AG20443 (cell line): ENCODE measurements at regions not wholly inside any gene's neighbourhood (a gene's known extent, or its start where the extent isn't known, plus 50 kb on each side); places are given as distances from the start of the nearest gene placed in this dataset.
"Not testable (repeated sequence)": the region's sequence is repeated elsewhere in the genome, so short reads cannot be mapped to it uniquely, and the experiment has no call there.

Source experiments
- DNase-seq: peaks from one replicate; pipeline ENCODE4 v3.0.0; 2012; ENCODE audit warnings: low spot score, mixed read lengths

DNA sequence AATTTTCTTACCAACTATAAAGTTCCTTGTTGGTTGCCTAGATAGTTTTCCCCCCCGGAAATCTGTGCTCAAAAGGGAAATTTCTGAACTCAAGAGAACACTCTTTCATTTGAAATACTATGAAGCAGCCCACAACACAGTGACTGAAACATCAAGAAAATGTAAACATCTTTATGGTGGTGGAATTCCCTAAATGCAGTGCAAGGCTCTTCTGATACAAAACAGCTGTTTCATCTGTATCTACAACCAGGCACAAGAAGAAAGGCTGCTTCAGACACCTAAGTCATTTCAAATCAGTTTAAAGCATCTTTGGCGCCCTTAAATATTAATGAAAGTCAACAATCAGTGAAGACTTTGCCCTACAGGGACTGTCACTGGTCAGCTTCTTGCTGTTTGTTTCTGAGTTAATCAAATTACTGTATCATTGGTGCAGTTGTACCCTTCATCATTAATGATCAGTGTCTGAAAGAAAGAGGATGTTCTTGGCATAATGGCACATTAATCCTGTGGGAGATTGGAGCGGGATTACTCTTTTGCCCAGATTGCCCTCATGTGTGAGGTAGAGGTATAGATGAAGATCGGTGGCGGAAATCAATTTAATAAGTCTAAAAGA, 947.0 kb downstream of the NR2F1-AS1 start:
- DNase-seq = no peak

DNA sequence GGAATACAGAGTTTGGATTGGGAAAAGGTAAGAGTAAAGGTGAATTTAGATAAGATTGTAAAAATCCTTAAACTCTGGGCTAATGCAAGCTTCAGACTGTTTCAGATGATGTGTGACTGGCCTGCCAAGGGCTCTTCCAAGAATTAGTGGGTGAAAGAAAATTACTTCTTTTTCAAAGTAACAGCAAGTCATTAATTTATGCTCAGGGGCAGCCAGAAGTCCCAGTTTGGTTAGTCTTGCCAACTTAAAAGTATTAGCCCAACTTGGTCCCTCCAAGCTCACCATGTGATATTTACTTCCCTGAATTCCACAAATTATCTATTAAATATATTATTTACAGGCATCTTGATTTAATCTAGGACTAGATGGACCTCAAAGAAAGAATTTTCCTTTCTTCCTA, 947.8 kb downstream of the NR2F1-AS1 start:
- no peak for DNase-seq

DNA sequence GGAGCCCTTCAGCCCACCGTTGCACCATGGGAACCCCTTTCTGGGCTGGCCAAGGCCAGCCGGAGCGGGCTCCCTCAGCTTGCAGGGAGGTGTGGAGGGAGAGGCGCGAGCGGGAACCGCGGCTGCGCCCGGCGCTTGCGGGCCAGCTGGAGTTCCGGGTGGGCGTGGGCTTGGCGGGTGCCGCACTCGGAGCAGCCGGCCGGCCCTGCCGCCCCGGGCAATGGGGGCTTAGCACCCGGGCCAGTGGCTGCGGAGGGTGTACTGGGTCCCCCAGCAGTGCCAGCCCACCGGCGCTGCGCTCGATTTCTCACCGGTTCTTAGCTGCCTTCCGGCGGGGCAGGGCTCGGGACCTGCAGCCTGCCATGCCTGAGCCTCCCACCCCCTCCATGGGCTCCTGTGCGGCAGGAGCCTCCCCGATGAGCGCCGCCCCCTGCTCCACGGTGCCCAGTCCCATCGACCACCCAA, 949.8 kb downstream of the NR2F1-AS1 start:
- not testable (repeated sequence) for DNase-seq

DNA sequence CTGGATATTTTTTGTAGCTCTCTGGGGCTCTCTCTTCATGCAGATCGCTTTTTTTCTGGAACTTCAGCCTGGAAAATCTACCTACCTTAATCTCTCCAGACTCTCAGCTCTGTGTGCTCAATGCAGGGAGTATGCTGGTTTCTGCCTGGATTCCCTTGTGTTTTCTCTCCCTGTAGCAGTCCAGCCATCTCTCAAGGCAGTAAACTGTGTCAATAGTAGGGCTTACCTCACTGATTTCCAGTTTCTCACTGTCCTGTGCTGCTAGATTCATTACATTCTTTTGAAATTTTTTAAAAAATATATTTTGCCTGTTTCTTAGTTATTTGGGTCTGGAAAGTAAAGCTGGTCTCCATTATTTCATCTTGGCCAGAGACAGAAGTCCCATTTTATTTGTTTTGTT, 951.4 kb downstream of the NR2F1-AS1 start:
- DNase-seq = no peak

DNA sequence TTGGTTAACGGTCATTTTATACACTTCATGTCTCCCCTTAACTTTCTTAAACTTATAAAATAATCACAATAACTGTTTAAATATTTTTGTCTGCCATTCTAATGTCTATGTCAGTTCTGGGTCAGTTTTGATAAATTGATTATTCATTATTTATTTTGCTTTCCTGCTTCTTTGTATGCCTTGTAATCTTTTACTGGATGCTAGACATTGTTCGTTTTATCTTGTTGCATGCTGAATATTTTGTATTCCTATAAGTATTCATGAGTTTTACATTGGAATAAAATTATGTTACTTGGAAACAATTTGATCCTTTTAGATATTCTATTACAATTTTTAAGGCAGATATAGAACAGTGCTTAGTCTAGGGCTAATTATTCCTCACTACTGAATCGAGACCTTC, 952.0 kb downstream of the NR2F1-AS1 start:
- no peak for DNase-seq

DNA sequence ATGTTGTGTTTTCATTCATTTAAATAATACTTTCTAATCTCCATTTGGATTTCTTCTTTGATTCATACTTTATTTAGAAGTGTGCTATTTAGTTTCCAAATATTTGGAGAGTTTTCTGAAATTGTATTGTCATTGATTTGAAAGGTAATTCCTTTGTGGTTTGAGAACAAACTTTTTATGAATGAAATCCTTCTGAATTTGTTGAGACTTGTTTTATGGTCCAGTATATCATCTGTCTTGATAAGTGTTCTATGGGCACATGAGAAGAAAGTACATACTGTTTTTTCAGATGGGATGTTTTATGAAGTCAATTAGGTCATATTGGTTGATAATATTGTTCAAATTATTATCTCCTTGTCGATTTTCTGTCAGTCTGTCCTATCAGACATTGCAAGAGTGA, 953.8 kb downstream of the NR2F1-AS1 start:
- DNase-seq = no peak

DNA sequence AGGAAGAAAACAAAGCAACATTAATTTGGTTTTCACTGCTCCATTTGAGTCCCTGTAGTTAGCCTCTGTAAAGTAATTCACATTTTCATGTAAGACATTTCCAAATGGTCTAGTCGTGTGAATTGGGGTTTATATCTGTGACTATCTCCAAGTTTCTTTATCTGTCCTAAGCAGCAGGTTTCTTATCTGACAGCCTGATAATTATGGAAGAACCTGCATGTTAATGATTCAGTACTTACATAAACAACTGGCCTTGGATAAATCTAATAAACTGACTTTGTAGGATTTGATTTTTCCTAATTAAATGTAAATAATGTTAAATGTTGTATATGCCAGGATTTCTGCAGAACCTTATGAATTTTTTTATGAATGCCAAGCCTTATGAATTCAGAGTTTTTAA, 964.9 kb downstream of the NR2F1-AS1 start:
- no peak for DNase-seq

DNA sequence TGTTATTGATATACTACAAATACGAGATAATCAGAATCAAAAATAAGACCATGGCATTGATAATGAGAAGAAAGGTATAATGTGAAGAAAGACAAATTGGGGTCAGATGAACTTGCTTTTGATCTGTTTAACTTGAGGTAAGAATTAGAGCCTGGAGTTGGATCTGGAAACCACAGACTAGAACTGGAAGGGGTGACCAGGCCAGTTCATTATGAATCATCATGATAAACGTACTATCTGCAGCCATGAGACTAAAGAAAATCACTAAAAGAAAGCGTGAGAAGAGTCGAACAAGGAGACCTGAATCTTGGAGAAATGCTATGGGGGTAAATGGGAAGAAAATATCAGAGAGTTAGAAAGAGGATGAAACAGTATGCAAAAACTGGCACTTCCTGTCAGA, 967.5 kb downstream of the NR2F1-AS1 start:
- no peak for DNase-seq

DNA sequence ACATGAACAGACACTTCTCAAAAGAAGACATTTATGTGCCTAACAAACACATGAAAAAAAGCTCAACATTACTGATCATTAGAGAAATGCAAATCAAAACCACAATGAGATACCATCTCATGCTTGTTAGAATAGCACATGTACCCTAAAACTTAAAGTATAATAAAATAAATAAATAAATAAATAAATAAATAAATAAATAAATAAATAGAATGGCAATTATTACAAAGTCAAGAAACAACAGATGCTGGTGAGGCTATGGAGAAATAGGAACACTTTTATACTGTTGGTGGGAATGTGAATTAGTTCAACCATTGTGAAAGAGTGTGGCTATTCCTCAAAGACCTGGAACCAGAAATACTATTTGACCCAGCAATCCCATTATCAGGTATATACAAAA, 970.6 kb downstream of the NR2F1-AS1 start:
- not testable (repeated sequence) for DNase-seq

DNA sequence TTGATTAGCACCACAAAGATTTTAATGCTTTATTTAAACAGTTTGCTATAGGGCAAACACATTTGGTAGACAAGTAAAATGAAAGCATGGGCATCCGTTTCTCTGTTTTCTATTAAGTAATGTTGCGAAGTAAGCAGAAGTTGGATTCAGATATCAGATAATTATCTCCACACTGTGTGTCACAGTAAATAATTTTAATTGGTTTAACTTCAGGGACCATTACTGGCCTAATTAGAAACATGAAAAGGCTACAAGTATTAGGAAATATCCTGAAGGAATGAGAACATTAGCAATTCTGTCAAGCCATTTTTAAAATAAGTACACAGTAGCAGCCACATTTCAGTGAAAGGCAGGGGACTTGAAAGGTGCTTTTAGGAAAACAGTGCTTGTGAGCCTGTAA, 975.4 kb downstream of the NR2F1-AS1 start:
- no peak for DNase-seq

DNA sequence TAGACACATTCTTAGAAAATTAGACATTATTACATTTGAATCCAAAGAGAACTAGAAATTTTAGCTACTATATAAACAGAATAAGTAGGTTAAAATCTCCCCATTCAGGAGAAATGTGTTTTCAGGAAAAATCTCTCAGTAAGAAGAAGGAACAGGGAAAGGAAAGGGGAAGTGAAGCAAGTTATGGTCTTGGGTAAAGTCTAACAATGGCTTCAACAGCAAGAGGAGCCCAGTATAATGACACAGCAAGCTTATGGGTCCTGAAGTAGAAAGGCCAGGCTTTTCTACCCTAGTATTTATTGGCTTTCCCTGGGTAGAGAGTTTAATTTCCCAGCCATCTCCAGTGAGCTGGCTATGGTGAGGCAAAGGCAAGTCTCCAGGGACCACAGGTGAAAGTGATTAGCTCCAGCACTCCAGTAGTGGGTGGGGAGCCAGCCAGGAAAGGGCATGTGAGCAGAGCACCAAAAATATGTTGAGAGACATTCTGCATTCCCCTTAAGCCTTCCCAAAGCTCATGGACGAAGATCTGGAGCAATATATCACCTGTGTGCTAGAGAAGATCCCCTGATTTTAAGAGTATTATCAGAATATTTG, 981.7 kb downstream of the NR2F1-AS1 start:
- no peak for DNase-seq

DNA sequence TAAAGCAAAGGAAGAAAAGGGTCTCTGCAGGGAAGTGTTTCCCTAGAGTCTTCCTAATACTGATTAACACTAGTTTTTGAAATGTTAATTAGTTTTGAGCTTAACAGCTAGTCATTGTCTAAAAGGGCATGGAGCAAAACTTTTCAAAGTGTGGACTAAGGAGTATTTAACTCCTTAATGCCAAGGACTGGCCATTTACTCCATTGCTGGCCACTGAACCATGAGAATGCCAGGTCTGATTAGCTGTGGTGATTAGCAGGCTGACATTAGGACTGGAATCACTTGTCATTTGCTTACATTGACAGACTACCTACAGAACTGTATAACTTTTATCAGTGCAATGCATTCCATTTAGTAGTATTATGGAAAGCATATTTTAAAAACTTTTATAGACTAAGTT, 987.0 kb downstream of the NR2F1-AS1 start:
- no peak for DNase-seq

DNA sequence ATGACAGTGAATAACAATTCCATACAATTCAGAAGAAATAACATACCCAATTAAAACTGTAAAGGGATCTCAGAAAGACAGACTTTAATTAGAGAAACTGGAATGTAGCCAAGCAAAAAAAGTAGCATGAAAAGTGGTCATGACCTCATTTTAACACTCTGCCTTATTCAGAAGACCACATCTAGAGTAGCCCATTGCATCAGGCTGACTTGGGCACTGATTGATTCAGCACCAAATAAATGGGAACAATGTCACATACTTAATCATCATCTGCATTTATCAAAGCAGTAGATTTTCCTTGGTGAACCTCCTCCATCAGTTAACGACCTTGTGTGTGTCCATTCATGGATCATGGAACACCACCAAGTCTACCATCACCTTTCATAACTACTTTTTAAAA, 992.1 kb downstream of the NR2F1-AS1 start:
- DNase-seq = no peak

DNA sequence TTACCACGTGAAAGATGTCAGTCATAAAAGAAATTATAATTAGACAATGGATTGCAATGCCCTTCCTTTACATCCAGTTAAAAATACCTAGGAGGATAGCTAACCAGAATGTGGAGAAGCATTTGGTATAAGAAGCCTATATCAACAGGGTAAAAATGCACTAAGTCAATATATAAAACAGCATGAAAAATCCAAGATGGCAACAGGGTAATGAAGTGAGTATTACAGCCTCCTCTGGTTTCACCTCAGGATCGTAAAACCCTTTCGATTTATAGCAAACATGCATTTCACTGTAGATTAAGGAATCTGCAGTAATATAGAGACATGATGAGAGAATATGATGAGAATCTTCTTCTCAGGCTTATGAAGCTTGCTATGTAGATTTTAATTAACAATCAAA, 999.3 kb downstream of the NR2F1-AS1 start:
- no peak for DNase-seq

DNA sequence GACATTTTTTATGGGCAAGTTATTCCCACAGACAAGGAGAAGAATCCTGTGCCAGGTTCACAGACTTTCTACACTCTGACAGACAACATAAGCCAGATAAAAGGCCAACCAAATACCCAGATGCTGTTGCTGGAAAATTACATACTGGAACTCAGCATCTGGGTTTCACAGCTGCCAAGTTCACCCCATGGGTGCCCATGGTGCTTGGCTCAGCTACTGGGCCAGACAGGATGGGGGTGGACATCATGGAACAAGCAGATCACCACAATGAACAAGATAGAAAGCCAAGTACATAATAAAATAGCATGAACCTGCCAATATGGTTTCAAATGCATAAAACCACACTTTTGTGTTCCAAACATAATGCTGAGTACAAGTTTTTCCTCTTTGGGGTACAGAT, 999.8 kb downstream of the NR2F1-AS1 start:
- DNase-seq = no peak

DNA sequence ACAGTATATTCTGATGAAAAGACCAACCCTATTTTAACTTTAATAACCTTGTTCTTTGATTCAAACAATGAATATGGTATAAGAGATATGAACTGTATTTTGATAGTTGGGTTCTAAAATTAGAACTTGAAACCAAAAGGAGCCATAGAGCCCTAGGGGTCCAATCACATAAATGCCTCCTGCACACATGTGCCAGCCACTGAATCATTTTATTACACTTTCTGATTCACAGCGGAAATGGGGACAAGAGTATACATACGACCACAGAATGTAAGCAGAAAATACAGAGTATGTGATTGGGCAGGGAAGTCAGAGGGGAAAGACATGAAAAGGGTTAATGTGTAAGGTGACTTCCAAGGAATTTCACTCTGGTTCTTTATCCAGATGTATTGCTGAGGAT, 1000.2 kb downstream of the NR2F1-AS1 start:
- no peak for DNase-seq

DNA sequence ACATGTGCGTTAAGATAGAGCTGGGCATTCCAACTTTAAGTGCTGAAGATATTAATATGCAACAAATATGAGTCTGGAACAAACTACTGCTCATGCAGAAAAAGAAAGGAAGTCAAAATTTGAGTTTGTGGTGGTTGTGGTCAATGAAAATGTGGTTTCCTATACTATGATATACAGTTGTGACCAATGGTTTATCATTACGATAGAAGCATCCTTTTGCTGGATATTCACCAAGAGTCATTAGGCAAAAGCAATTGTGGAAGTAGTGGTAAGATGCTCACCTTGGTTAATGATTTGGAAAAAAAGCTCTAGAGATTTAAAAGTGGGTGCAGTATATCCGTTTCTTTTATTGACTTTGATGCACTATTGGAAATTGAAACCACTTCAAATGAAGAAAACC, 1007.0 kb downstream of the NR2F1-AS1 start:
- no peak for DNase-seq

DNA sequence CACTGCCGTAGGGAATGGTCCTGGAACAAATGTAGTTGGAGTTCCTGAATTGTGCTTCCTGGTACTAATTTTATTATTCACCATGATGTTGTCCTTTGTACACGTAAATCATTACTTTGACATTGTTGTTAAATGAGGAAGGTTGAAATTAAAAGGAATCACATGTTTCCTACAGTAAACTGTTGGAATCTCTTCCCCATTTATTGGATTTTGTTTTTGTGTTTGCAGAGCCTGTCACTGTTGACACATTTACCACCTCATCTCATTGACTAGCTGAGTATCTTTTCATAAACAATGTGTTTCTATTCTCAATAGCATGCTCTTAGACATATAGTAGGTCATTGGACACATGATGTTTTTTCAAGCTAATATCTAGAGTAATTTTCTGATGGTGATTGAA, 1012.5 kb downstream of the NR2F1-AS1 start:
- DNase-seq = no peak

DNA sequence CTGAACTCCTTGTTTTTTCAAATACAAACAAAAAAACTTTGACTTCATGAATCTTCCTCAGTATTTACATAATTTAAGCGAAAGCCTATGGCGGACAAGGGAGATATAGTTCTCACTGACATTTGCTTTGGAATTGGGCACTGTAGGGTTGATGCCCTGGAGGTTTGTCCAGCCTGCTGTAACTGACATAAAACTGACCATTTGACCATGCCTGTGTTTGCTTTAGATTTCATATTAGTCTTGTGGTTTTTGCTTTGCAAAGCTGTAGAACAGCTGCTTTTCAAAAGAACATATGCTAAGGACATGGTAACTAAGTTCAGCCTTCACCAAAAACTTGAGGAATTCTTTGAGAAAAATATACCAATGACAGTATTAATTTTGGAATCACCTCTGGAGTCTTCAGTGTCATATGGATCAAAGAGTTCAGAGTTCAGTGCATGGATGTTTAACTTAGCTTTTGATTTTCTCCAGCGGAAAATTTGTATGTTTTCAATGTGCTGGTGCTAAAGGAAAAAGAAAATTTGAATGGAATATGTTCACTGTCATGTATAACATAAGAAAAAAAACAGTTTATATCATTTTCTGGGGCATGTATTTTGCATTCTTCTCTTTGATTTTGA, 1013.1 kb downstream of the NR2F1-AS1 start:
- DNase-seq = no peak

DNA sequence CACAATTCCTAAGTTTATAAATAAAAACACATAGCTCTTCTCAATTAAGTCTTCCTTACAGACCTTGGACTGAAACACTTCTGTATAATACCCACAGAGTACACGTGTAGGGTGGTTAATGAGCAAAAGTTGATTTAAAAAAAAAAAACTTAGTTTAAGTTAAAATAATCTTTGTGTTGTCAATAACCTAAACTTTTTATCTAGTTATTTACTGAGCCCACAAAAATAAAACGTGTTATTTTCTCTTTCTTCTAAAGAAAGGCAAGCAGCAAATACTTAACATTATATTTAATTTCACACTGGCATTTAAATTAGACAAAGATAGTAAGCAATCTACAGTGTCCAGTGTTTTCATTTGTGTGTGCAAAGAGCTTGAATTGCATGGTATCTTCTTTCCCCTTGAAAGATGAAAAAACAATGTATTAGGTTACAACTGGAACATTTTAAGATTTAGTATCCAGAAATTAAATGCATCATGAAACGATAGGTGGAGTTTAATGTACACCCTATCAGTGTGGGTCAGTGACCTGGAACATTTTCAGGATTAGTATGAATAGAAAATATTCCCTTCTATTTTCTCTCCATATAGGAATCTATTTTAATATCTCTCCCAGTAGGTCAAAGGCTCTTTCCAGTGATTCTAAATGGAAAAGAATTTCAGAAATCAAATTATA, 1014.8 kb downstream of the NR2F1-AS1 start:
- no peak for DNase-seq

DNA sequence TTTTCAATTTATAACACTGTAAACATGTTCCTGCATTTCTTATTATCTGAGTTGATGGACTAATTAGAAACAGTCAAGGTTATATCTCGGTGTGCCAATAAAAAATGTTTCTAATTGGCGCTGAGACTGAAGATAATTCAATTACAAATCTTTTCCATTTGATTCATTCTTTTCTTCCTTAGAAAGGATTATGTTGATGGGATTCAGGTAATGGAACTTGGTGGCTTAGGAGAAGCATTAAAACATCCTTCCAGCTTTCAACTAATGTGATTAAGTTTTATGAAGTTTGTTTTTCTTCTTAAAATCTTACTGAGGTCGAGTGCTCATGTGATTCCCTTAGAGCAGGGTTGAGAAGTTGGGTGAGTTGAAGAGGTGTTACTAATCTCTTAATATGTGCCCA, 1015.3 kb downstream of the NR2F1-AS1 start:
- DNase-seq = no peak

DNA sequence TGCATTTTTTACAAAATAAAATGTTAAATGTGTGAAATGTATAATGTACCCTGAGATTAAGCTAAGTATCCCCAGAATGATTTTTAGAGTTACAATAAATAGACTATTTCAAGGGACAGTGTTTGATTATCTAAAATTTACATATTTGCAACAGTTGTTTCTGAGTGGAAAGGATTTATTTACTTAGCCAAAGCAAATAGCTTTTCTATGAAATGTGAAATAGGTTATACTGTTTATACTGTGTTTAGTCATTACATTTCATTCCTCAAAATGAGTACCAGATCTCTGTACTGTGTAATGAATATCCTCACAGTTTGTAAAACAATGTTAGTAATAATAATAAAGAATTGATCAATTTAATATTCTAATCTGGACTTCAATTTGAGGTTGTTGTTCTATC, 1019.0 kb downstream of the NR2F1-AS1 start:
- no peak for DNase-seq

DNA sequence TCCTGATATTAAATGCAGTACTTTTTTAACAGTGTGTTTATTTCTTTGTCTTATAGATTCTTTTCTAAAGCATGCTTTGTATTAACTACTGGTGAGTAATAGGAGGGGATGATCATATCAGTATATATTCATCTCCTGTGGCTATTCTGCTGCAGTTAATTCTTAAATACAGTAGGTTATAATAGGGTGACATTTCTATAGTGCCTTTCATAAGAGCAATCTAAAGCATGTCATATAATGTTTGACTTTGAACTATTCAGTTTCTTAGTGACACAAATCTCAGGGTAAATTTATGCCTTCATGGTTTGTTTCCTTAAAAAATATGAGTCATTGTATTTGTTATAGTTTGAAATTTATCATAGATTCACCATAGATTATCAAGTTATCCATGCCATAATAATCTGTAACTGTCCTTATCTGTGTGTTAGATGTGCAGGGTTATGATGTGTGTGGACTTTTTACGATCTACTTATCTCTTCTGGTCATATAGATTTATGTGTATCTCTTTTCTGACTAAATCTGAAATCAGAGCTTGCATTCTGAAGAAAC, 1019.5 kb downstream of the NR2F1-AS1 start:
- DNase-seq = no peak
